Bone marrow (tissue), 2 donors: ENCODE measurements at regions not wholly inside any gene's neighbourhood (a gene's known extent, or its start where the extent isn't known, plus 50 kb on each side); places are given as distances from the start of the nearest gene placed in this dataset.
"Not testable (repeated sequence)": the region's sequence is repeated elsewhere in the genome, so short reads cannot be mapped to it uniquely, and the experiment has no call there.

Experiments used
- DNase-seq, 2 donors: peaks; one replicate each; lab custom pipeline; 2025; lab: John Stamatoyannopoulos, UW

DNA sequence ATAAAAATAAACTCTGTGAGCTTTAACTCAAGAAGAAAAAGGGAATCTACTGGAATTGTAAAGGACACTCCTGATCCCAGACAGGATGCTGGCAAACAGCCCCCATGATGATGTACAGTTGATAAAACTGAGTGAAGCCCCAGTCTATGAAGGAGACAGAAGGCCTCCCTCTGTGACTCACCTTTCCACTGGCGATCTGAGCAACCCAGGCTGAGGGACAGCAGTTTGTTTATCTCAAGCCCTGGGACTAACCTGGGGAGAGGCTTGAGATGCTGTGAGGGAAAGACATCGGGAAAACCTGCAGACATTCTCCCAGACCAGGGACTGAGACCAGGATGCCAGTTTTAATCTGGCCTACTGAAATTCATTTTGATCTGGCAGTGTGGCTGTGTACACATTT is 104.5 kb upstream of the CDH2 start:
- no peak for DNase-seq

- DNase-seq, result no peak
These were observed 92.8 kb upstream of the CDH2 start for GRCh38 chr18:28269750-28270149.

DNA sequence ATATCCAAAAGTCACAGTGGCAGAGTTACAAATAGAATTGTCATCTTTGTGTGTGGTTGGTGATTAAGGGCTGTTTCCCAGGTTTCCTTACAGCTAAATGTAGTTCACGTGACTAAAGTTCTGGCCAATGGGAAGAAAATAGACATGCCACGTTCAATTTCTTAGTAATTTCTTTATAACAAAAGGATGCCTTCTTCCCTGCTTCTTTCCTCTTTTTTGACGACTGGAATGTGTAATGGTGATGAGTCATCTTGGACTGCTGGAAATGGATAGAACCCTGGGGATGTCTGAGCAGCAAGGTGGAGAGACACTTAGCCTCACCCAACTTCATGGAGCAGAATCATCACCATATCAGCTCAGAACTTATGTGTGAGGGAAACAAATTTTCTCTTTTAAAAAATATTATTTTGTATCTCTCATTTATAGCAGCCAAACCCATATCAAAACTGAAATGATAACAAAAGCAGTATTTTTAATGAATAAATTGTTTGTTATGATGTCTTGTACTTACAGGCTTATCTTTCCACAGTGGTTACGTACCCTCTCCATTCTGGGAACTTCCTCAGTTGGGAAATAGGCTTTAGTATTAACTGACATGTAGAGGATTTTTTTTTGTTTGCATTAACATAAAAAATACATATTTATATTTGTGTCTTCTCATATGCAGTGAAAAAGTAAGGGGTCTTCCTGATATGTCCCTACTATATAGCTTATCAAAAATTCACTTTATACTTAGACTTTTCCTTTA is 91.1 kb upstream of the CDH2 start:
- DNase-seq, result no peak

DNA sequence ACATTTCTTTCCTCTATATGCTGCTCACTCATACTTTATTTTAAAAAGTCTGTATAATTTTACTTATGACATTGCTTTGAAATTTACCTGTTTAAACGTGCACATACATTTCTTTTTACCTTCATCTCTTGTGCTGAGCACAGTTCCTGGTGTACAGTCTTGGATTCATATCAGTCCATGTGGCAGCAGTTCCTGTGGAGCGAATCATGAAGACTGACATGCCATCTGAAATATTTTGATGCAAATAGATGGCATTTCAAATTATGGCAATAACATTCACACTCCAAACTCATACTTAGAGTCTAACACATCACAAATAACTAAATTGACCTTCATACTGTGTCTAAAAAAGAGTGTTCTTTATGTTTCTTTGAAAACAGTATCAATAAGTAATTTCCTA is 90.3 kb upstream of the CDH2 start:
- DNase-seq, result no peak

- DNase-seq, result no peak
These were observed 79.2 kb upstream of the CDH2 start for GRCh38 chr18:28256166-28256565.

GRCh38 chr18:28248653-28249052 is 71.7 kb upstream of the CDH2 start:
- no peak for DNase-seq

DNA sequence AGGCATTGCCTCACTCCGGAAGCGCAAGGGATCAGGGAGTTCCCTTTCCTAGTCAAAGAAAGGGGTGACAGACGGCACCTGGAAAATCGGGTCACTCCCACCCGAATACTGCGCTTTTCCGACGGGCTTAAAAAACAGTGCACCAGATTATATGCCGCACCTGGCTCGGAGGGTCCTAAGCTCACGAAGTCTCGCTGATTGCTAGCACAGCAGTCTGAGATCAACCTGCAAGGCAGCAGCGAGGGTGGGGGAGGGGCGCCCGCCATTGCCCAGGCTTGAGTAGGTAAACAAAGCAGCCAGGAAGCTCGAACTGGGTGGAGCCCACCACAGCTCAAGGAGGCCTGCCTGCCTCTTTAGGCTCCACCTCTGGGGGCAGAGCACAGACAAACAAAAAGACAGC is 63.7 kb upstream of the CDH2 start:
- DNase-seq, result not testable (repeated sequence)

- no peak for DNase-seq
These were observed 59.6 kb upstream of the CDH2 start for GRCh38 chr18:28236487-28236886.
